ENCODE measurements at regions not wholly inside any gene's neighbourhood (a gene's known extent, or its start where the extent isn't known, plus 50 kb on each side); places are given as distances from the start of the nearest gene placed in this dataset.

- Histone ChIP-seq H3K4me1 (ENCODE audit: insufficient read depth) (no peaks in the 10 kb centered on the region), H3K79me2 (ENCODE audit: insufficient read depth) (no peaks in the 10 kb centered on the region), H3K4me3 (no peak overlapping the region), H3K9me2 (ENCODE audit: insufficient read depth) (no peaks in the 10 kb centered on the region), H4K20me1 (ENCODE audit: insufficient read depth) (no peaks in the 10 kb centered on the region), H3K27me3 (replicated peaks; ENCODE audit: insufficient read depth) (no peaks in the 10 kb centered on the region), H2AFZ (no peak overlapping the region), H3K9me3 (ENCODE audit: low read depth) (no peaks in the 10 kb centered on the region), H3K4me2 (ENCODE audit: unreplicated experiment) (no peak overlapping the region), H3K27ac (no peak overlapping the region), H3F3A (ENCODE audit: insufficient read depth) (no peaks in the 10 kb centered on the region), H3K9ac (no peak overlapping the region), H3K36me3 (ENCODE audit: low read depth) (no peaks in the 10 kb centered on the region)
- DNase-seq: no peak
- in situ Hi-C loops (cut with MboI): no loop called here
- 2 to 4% methylated on average over 3 of the region's 3 CpGs for WGBS, 2 experiments (ENCODE audit: low coverage in 1 of 2, low lambda C conversion rate in 2 of 2, missing lambda C conversion rate in 2 of 2)
- TF ChIP-seq EZH2 (IDR thresholded peaks at IDR 0.05; ENCODE audit: insufficient read depth, poor library complexity, severe bottlenecking): no peak
- TF ChIP-seq EZH2phosphoT487 (IDR thresholded peaks at IDR 0.05; ENCODE audit: insufficient read depth, low read depth): no peak
Observed at GRCh38 chrX:97882306-97882705, 998.6 kb downstream of the RPA4 start.

GRCh38 chrX:97895751-97896150, 1012.0 kb downstream of the RPA4 start:
- no peak overlapping the region for H3K4me3 ChIP-seq
- H3K36me3 ChIP-seq (ENCODE audit: low read depth): no peaks in the 10 kb centered on the region
- H2AFZ ChIP-seq: no peak overlapping the region
- in situ Hi-C loops (cut with MboI): no loop called here
- 0% methylated on average over 1 of the region's 1 CpG for WGBS, 2 experiments (ENCODE audit: low coverage in 1 of 2, low lambda C conversion rate in 2 of 2, missing lambda C conversion rate in 2 of 2)
- H3K9me3 ChIP-seq (ENCODE audit: low read depth): no peaks in the 10 kb centered on the region
- no peak overlapping the region for H3K27ac ChIP-seq
- no peaks in the 10 kb centered on the region for H3K9me2 ChIP-seq (ENCODE audit: insufficient read depth)
- H3K27me3 ChIP-seq (replicated peaks; ENCODE audit: insufficient read depth): no peaks in the 10 kb centered on the region
- H3K9ac ChIP-seq: no peak overlapping the region
- peak; percentile 7 for DNase-seq
- no peak overlapping the region for H3K4me2 ChIP-seq (ENCODE audit: unreplicated experiment)
- no peaks in the 10 kb centered on the region for H4K20me1 ChIP-seq (ENCODE audit: insufficient read depth)
- H3K79me2 ChIP-seq (ENCODE audit: insufficient read depth): no peaks in the 10 kb centered on the region
- H3F3A ChIP-seq (ENCODE audit: insufficient read depth): no peaks in the 10 kb centered on the region
- TF ChIP-seq EZH2phosphoT487 (IDR thresholded peaks at IDR 0.05; ENCODE audit: insufficient read depth, low read depth): no peak
- no peak for TF ChIP-seq EZH2 (IDR thresholded peaks at IDR 0.05; ENCODE audit: insufficient read depth, poor library complexity, severe bottlenecking)
- no peaks in the 10 kb centered on the region for H3K4me1 ChIP-seq (ENCODE audit: insufficient read depth)

GRCh38 chrX:97897998-97898397, 1014.3 kb downstream of the RPA4 start:
- Histone ChIP-seq H2AFZ (no peak overlapping the region), H3K4me1 (ENCODE audit: insufficient read depth) (no peaks in the 10 kb centered on the region), H3K27ac (no peak overlapping the region), H3K36me3 (ENCODE audit: low read depth) (no peaks in the 10 kb centered on the region), H4K20me1 (ENCODE audit: insufficient read depth) (no peaks in the 10 kb centered on the region), H3K9ac (no peak overlapping the region), H3K4me2 (ENCODE audit: unreplicated experiment) (no peak overlapping the region), H3K9me3 (ENCODE audit: low read depth) (no peaks in the 10 kb centered on the region), H3K4me3 (no peak overlapping the region), H3K27me3 (replicated peaks; ENCODE audit: insufficient read depth) (no peaks in the 10 kb centered on the region), H3F3A (ENCODE audit: insufficient read depth) (no peaks in the 10 kb centered on the region), H3K79me2 (ENCODE audit: insufficient read depth) (no peaks in the 10 kb centered on the region), H3K9me2 (ENCODE audit: insufficient read depth) (no peaks in the 10 kb centered on the region)
- no peak for DNase-seq
- 9 to 23% methylated on average over 1 of the region's 1 CpG for WGBS, 2 experiments (ENCODE audit: low coverage in 1 of 2, low lambda C conversion rate in 2 of 2, missing lambda C conversion rate in 2 of 2)
- in situ Hi-C loops (cut with MboI): no loop called here
- no peak for TF ChIP-seq EZH2phosphoT487 (IDR thresholded peaks at IDR 0.05; ENCODE audit: insufficient read depth, low read depth)
- no peak for TF ChIP-seq EZH2 (IDR thresholded peaks at IDR 0.05; ENCODE audit: insufficient read depth, poor library complexity, severe bottlenecking)

GRCh38 chrX:97898798-97899197, 1015.1 kb downstream of the RPA4 start:
- H3K4me2 ChIP-seq (ENCODE audit: unreplicated experiment): no peak overlapping the region
- DNase-seq: peak; percentile 7
- H3K79me2 ChIP-seq (ENCODE audit: insufficient read depth): no peaks in the 10 kb centered on the region
- H3K4me3 ChIP-seq: no peak overlapping the region
- no peaks in the 10 kb centered on the region for H4K20me1 ChIP-seq (ENCODE audit: insufficient read depth)
- no peaks in the 10 kb centered on the region for H3K36me3 ChIP-seq (ENCODE audit: low read depth)
- H3K9me2 ChIP-seq (ENCODE audit: insufficient read depth): no peaks in the 10 kb centered on the region
- no peak overlapping the region for H3K27ac ChIP-seq
- no peaks in the 10 kb centered on the region for H3F3A ChIP-seq (ENCODE audit: insufficient read depth)
- no peaks in the 10 kb centered on the region for H3K27me3 ChIP-seq (replicated peaks; ENCODE audit: insufficient read depth)
- H3K9ac ChIP-seq: no peak overlapping the region
- H2AFZ ChIP-seq: no peak overlapping the region
- no peak for TF ChIP-seq EZH2phosphoT487 (IDR thresholded peaks at IDR 0.05; ENCODE audit: insufficient read depth, low read depth)
- no peak for TF ChIP-seq EZH2 (IDR thresholded peaks at IDR 0.05; ENCODE audit: insufficient read depth, poor library complexity, severe bottlenecking)
- in situ Hi-C loops (cut with MboI): no loop called here
- no peaks in the 10 kb centered on the region for H3K9me3 ChIP-seq (ENCODE audit: low read depth)
- H3K4me1 ChIP-seq (ENCODE audit: insufficient read depth): no peaks in the 10 kb centered on the region
- 5 to 7% methylated on average over 2 of the region's 2 CpGs for WGBS, 2 experiments (ENCODE audit: low coverage in 1 of 2, low lambda C conversion rate in 2 of 2, missing lambda C conversion rate in 2 of 2)

GRCh38 chrX:97907791-97908190, 1024.1 kb downstream of the RPA4 start:
- H3K9ac ChIP-seq: no peak overlapping the region
- DNase-seq: no peak
- no peaks in the 10 kb centered on the region for H3K79me2 ChIP-seq (ENCODE audit: insufficient read depth)
- H3K9me2 ChIP-seq (ENCODE audit: insufficient read depth): no peaks in the 10 kb centered on the region
- H2AFZ ChIP-seq: no peak overlapping the region
- no peaks in the 10 kb centered on the region for H3K27me3 ChIP-seq (replicated peaks; ENCODE audit: insufficient read depth)
- TF ChIP-seq EZH2 (IDR thresholded peaks at IDR 0.05; ENCODE audit: insufficient read depth, poor library complexity, severe bottlenecking) (no peak), EZH2phosphoT487 (IDR thresholded peaks at IDR 0.05; ENCODE audit: insufficient read depth, low read depth) (no peak)
- H3K4me2 ChIP-seq (ENCODE audit: unreplicated experiment): no peak overlapping the region
- no peaks in the 10 kb centered on the region for H3K4me1 ChIP-seq (ENCODE audit: insufficient read depth)
- H3K27ac ChIP-seq: no peak overlapping the region
- no peaks in the 10 kb centered on the region for H3F3A ChIP-seq (ENCODE audit: insufficient read depth)
- H3K4me3 ChIP-seq: no peak overlapping the region
- H3K36me3 ChIP-seq (ENCODE audit: low read depth): no peaks in the 10 kb centered on the region
- no peaks in the 10 kb centered on the region for H3K9me3 ChIP-seq (ENCODE audit: low read depth)
- WGBS, 2 experiments (ENCODE audit: low coverage in 1 of 2, low lambda C conversion rate in 2 of 2, missing lambda C conversion rate in 2 of 2): 10 to 15% methylated on average over 1 of the region's 1 CpG
- in situ Hi-C loops (cut with MboI): no loop called here
- H4K20me1 ChIP-seq (ENCODE audit: insufficient read depth): no peaks in the 10 kb centered on the region

Data from GM23248 (cell line).